ENCODE measurements at regions not wholly inside any gene's neighbourhood (a gene's known extent, or its start where the extent isn't known, plus 50 kb on each side); places are given as distances from the start of the nearest gene placed in this dataset.

- no peak for DNase-seq (ENCODE audit: low read depth in 1 of 2, low spot score in 1 of 2)
- no peaks in the 10 kb centered on the region for H3K4me1 ChIP-seq
- POLR2A ChIA-PET = no interaction called here
- no peak for FAIRE-seq
- no peak for TF ChIP-seq E2F6 (IDR thresholded peaks at IDR 0.05; ENCODE audit: borderline replicate concordance, low read depth)
- peak; percentile 56 for TF ChIP-seq MAFK (IDR thresholded peaks at IDR 0.05; ENCODE audit: partially characterized antibody)
- WGBS (ENCODE audit: missing lambda C conversion rate) = 49% methylated on average over 3 of the region's 3 CpGs
- H3K4me2 ChIP-seq = no peak overlapping the region
- CTCF ChIA-PET = no interaction called here
- H3K4me3 ChIP-seq = no peak overlapping the region
- no peak overlapping the region for H3K27ac ChIP-seq
- H3K9me3 ChIP-seq = no peaks in the 10 kb centered on the region
- no peak for ATAC-seq
Measured at GRCh38 chr13:87287721-87288120, 383.4 kb upstream of the SLITRK5 start.

DNA sequence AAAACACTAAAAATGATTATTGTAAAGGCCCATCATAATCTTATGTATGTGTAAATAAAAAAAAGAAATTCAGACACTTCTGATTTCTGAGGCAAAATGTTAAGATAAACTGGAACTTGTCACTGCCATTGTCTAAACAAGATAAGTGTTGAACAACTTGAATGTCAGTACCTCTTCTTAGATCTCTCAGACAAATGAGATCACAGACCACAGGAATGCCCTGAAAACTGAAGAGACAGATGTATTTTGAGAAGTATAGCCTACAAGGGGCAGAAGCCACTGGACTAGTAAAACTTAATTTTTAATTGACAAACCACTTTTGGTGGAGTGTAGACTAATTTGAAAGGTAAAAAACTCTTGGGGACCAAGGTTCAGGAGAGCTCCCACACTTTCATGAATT, 375.5 kb upstream of the SLITRK5 start:
- DNase-seq (ENCODE audit: low read depth in 1 of 2, low spot score in 1 of 2) (no peak), FAIRE-seq (no peak), ATAC-seq (no peak)
- CTCF ChIA-PET = no interaction called here
- POLR2A ChIA-PET = no interaction called here
- H3K27ac ChIP-seq = no peak overlapping the region
- H3K4me3 ChIP-seq = no peak overlapping the region
- H3K9me3 ChIP-seq = no peaks in the 10 kb centered on the region
- no peak for TF ChIP-seq NFE2L2 (conservative IDR thresholded peaks at IDR 0.05; ENCODE audit: low read length)
- TF ChIP-seq CBX2 (IDR thresholded peaks at IDR 0.05; ENCODE audit: borderline replicate concordance, low read depth) = no peak
- TF ChIP-seq HOXB13 (CRISPR knock-in tag; IDR thresholded peaks at IDR 0.05; ENCODE audit: low read depth) = no peak
- TF ChIP-seq NR3C1 (IDR thresholded peaks at IDR 0.05) = no peak
- TF ChIP-seq HEYL (CRISPR knock-in tag; IDR thresholded peaks at IDR 0.05) = no peak
- TF ChIP-seq SREBF2 (IDR thresholded peaks at IDR 0.05) = no peak
- TF ChIP-seq, protein P1, sequence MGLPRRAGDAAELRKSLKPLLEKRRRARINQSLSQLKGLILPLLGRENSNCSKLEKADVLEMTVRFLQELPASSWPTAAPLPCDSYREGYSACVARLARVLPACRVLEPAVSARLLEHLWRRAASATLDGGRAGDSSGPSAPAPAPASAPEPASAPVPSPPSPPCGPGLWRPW (IDR thresholded peaks at IDR 0.05) = no peak
- TF ChIP-seq REST (IDR thresholded peaks at IDR 0.05) = no peak
- no peak for TF ChIP-seq HOXA7 (CRISPR knock-in tag; IDR thresholded peaks at IDR 0.05)
- no peak for TF ChIP-seq MYC (IDR thresholded peaks at IDR 0.05; ENCODE audit: borderline replicate concordance, low read length)
- TF ChIP-seq MAX (IDR thresholded peaks at IDR 0.05) = no peak
- no peak for TF ChIP-seq KDM5A (IDR thresholded peaks at IDR 0.05)
- no peak for TF ChIP-seq RNF2 (IDR thresholded peaks at IDR 0.05; ENCODE audit: borderline replicate concordance, low read depth)
- no peak for TF ChIP-seq CEBPB (IDR thresholded peaks at IDR 0.05)
- no peak for TF ChIP-seq KDM1A (IDR thresholded peaks at IDR 0.05; ENCODE audit: low read depth)
- TF ChIP-seq PHF8 (IDR thresholded peaks at IDR 0.05; ENCODE audit: borderline replicate concordance, low read depth) = no peak
- no peak for TF ChIP-seq E2F6 (IDR thresholded peaks at IDR 0.05; ENCODE audit: borderline replicate concordance, low read depth)
- no peak overlapping the region for H3K4me2 ChIP-seq
- H3K4me1 ChIP-seq = no peaks in the 10 kb centered on the region

GRCh38 chr13:87302034-87302433, 369.1 kb upstream of the SLITRK5 start:
- 17% methylated on average over 3 of the region's 3 CpGs for WGBS (ENCODE audit: missing lambda C conversion rate)
- POLR2A ChIA-PET = no interaction called here
- CTCF ChIA-PET = no interaction called here
- no peak overlapping the region for H3K27ac ChIP-seq
- H3K4me1 ChIP-seq = no peaks in the 10 kb centered on the region
- FAIRE-seq (no peak), ATAC-seq (no peak), DNase-seq (ENCODE audit: low read depth in 1 of 2, low spot score in 1 of 2) (no peak)
- H3K4me2 ChIP-seq = no peak overlapping the region
- no peak overlapping the region for H3K4me3 ChIP-seq
- H3K9me3 ChIP-seq = no peaks in the 10 kb centered on the region
- TF ChIP-seq, protein P2, sequence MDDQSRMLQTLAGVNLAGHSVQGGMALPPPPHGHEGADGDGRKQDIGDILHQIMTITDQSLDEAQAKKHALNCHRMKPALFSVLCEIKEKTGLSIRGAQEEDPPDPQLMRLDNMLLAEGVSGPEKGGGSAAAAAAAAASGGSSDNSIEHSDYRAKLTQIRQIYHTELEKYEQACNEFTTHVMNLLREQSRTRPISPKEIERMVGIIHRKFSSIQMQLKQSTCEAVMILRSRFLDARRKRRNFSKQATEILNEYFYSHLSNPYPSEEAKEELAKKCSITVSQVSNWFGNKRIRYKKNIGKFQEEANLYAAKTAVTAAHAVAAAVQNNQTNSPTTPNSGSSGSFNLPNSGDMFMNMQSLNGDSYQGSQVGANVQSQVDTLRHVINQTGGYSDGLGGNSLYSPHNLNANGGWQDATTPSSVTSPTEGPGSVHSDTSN (IDR thresholded peaks at IDR 0.05) = no peak
- TF ChIP-seq E2F6 (IDR thresholded peaks at IDR 0.05; ENCODE audit: borderline replicate concordance, low read depth) (no peak), NR3C1 (IDR thresholded peaks at IDR 0.05) (no peak), USF2 (IDR thresholded peaks at IDR 0.05) (no peak), KDM1A (IDR thresholded peaks at IDR 0.05; ENCODE audit: low read depth) (no peak), FOSL2 (IDR thresholded peaks at IDR 0.05) (no peak), FOSL2 (CRISPR knock-in tag; IDR thresholded peaks at IDR 0.05) (no peak), RARB (CRISPR knock-in tag; IDR thresholded peaks at IDR 0.05) (no peak), MAFK (IDR thresholded peaks at IDR 0.05; ENCODE audit: partially characterized antibody) (no peak), BCL3 (IDR thresholded peaks at IDR 0.05) (no peak), CEBPB (IDR thresholded peaks at IDR 0.05) (no peak), POLR2AphosphoS2 (conservative IDR thresholded peaks at IDR 0.05; ENCODE audit: low read length) (no peak), FOXS1 (CRISPR knock-in tag; IDR thresholded peaks at IDR 0.05) (no peak)
